ENCODE measurements at regions not wholly inside any gene's neighbourhood (a gene's known extent, or its start where the extent isn't known, plus 50 kb on each side); places are given as distances from the start of the nearest gene placed in this dataset.

DNA sequence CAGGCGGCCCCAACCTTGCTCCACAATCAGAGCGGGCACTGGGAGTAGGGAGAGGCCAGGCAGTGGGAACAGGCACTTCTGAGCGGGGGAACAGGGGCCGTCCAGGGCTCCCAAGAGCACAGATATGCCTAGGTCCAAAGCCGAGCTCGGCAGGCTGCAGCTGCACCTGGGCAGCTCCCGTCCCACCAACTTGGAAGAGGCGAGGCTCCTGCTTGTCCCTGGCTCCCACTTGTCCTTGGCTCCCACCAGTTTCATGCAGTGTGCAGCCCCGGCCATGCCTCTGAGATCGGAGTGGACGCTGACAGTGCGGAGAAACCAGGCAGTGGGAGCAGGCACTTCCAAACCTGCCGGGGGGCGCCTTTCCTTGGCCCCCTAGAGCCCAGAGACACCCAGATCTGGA lies 84.0 kb upstream of the XAGE2 start:
- TF ChIP-seq CTCF (conservative IDR thresholded peaks at IDR 0.05; ENCODE audit: low read length) (no peak), EZH2phosphoT487 (IDR thresholded peaks at IDR 0.05; ENCODE audit: borderline replicate concordance) (no peak)

Data from Loucy (cell line).